ENCODE measurements at regions not wholly inside any gene's neighbourhood (a gene's known extent, or its start where the extent isn't known, plus 50 kb on each side); places are given as distances from the start of the nearest gene placed in this dataset.
"Not testable (repeated sequence)": the region's sequence is repeated elsewhere in the genome, so short reads cannot be mapped to it uniquely, and the experiment has no call there.

GRCh38 chr3:174336784-174337183, 522.4 kb upstream of the NAALADL2 start:
- ATAC-seq (no peak), DNase-seq (no peak)
- intact Hi-C loops (cut with micrococcal nuclease): no loop called here

GRCh38 chr3:174337227-174337626, 521.9 kb upstream of the NAALADL2 start:
- no peak for DNase-seq
- intact Hi-C loops (cut with micrococcal nuclease): no loop called here
- peak; percentile 40 for ATAC-seq

DNA sequence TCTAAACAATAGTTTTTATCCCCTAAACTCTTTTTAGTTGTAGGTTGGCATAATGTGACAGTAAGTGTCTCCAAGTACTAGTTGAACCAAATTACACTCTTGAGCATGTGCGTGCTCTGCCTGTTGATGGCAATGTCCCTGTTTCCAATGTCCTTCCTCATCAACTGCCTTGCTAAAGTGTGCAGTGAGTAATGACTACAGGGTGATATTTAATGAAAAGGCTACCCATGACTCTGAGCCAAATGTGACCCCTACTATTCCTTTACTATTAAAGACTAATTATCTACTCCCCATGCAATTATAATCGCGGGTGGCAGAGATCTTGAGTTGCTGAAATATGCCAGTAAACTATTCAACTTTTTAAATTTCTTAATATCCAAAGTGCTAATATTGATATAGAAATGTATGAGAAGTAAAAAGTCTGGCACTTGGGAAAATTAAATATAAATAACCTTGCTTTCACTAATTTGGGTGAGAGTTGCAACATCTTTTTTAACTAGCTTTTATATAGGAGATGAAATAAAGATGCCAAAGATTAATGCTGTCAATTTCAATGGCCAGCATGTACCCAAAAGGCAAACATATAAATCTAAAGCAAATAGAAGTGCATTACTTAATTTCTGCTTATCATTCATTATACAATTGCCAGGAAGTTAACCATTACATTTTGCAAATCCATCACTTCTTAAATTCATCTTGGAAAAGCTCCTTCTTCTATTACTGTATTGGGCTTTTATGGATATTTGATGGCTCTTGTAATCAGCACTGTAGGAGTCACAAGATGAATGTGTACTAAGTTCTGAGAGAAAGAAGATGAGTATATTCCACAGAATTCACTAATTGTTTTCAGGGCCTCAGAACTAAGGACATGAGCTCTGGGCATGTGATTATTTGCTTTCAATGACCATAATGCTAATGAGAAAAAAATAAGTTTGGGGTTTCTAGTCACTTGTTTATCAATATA, 518.2 kb upstream of the NAALADL2 start:
- intact Hi-C loops (cut with micrococcal nuclease): no loop called here
- ATAC-seq: no peak
- no peak for DNase-seq

GRCh38 chr3:174342171-174342570, 517.0 kb upstream of the NAALADL2 start:
- intact Hi-C loops (cut with micrococcal nuclease): no loop called here

GRCh38 chr3:174342941-174343501, 516.1 kb upstream of the NAALADL2 start:
- no peak for ATAC-seq
- intact Hi-C loops (cut with micrococcal nuclease): no loop called here
- no peak for DNase-seq

More at GRCh38 chr3:174342171-174342570, 517.0 kb upstream of the NAALADL2 start:
- ATAC-seq (no peak), DNase-seq (no peak)

GRCh38 chr3:174346141-174346540, 513.0 kb upstream of the NAALADL2 start:
- ATAC-seq: no peak
- intact Hi-C loops (cut with micrococcal nuclease): no loop called here
- no peak for DNase-seq

GRCh38 chr3:174346571-174346970, 512.6 kb upstream of the NAALADL2 start:
- no peak for ATAC-seq
- intact Hi-C loops (cut with micrococcal nuclease): no loop called here

DNA sequence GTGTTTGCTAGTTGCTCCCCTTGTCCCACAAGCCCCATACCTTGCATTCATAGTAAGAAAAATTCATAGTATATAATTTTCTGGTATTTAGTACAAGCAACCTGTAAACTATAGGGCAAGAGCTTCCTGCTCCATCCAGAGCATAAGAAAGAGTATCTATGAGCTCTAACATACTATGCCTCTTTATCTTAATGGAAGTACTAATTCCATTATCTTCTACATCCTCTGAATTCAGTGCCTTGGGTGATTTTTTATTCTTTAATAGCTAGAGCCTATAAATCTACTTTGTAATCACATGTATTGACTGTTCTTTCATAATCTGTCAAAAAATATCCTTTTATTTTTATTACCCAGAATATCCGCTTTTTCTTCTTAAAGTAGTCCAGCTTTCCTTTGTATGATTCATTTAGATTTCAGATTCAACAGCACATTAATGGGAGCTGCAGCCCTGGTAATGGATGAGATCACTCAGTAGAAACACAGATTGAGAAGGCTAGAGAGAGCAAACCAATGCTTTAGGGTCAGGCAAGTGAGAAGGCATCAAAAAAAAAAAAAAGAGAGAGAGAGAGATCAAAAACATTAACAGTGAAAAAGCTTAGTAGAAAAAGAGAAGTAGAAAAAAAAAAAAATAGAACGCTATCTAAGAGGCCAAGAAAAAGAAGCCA, 511.5 kb upstream of the NAALADL2 start:
- ATAC-seq (no peak), DNase-seq (no peak)
- intact Hi-C loops (cut with micrococcal nuclease): no loop called here

More at GRCh38 chr3:174346571-174346970, 512.6 kb upstream of the NAALADL2 start:
- DNase-seq: no peak

DNA sequence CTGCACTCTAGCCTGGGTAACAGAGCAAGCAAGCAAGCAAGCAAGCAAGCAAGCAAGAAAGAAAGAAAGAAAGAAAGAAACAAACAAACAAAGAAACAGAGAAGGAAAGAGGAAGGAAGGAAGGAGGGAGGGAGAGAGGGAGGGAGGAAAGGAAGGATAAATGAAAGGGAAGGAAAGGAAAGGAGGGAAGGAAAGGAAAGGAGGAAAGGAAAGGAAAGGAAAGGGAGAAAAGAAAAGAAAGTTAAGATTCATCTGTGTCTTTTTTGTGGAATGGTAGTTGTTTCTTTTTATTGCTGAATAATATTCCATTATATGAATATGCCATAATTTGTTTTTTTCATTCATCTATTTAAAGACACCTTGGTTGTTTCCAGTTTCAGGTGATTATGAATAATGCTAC, 506.9 kb upstream of the NAALADL2 start:
- ATAC-seq (no peak), DNase-seq (no peak)
- intact Hi-C loops (cut with micrococcal nuclease): no loop called here

DNA sequence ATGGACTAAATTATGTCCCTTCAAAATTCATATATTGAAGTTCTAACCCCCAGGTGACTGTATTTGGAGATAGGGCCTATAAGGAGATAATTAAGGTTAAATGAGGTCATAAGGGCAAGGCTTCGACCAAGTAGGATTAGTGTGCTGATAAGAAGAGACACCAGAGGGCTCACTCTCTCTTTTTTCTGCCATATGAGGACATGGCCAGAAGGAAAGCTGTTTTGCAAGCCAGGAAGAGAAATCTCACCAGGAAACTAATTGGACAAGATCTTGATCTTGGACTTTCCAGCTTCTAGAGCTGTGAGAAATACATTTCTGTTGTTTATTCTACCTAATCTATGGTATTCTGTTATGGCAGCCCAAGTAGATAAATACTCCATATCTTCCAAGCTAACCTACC, 503.6 kb upstream of the NAALADL2 start:
- ATAC-seq (no peak), DNase-seq (no peak)
- intact Hi-C loops (cut with micrococcal nuclease): no loop called here

DNA sequence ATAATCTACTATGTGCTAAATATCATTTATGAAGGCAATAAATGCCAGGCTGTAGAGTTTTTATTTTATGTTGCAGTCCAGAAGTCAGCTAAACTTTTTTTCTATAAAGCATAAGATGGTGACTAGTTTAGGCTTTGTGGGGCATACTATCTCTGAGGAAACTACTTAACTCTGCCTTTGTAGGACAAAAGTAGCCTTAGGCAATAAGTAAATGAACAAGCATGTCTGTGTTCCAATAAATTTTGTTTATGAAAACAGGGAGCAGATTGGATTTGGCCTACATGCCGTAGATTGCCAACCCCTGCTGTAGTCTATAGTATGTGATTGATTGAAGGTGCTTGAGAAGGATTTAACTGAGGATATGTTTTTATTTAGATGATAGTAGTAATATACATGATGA, 502.5 kb upstream of the NAALADL2 start:
- no peak for DNase-seq
- intact Hi-C loops (cut with micrococcal nuclease): no loop called here
- no peak for ATAC-seq

DNA sequence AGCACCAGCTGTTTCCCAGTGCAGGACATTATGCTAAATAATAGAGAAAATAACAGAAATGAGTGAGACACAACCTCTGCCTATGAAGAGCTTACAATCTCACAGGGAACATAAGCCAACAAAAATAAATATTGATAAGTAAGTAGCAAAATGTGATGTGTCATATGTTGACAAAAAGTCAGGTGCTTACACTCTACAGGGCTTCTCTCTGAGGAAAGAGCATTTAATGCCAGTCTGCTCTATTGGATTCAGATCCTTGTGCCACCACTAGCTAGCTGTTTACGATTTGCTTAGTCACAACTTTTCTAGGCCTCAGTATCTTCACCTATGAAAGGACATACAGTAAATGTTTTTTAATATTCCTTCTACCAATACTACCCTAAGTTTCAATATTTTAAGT, 500.9 kb upstream of the NAALADL2 start:
- no peak for DNase-seq
- ATAC-seq: no peak
- intact Hi-C loops (cut with micrococcal nuclease): no loop called here

DNA sequence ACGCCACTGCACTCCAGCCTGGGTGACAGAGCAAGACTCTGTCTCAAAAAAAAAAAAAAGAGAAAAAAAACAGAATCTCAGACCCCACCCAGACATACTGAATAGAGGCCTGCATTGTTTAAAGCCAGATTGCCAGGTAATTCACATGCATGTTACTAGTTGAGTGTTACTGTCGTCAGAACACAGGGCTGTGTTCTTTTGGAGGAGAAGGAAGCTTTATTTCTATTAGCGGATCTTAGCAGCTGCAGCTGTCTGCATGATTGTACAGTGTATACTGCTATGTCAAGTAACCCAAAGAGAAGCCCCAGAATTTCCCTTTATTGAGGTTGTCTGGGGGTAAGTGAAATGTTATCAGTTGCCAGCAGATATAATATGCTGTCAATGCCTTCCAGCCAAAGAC, 496.6 kb upstream of the NAALADL2 start:
- intact Hi-C loops (cut with micrococcal nuclease): no loop called here
- no peak for DNase-seq

DNA sequence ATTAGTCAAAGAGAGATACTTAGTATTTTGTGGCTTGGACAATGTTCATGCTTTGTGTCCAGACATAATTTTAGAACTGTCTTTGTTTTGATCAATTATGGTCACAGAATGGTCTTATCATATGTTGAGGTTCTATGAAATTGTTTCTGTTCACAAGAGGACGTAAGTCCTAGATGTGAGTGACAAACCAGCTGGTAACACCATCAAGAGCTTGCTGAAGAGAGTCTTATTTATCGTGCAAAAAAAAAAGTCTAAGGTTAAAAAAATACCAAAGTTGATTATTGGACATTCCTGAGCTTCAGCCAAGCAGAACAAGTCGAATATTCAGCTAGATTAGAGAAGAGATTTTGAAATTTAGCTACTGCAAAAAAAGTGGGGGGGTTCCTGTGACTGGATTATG, 495.9 kb upstream of the NAALADL2 start:
- DNase-seq (no peak), ATAC-seq (no peak)
- intact Hi-C loops (cut with micrococcal nuclease): no loop called here

More for the DNA sequence above, 496.6 kb upstream of the NAALADL2 start:
- no peak for ATAC-seq

GRCh38 chr3:174365796-174366195, 493.3 kb upstream of the NAALADL2 start:
- ATAC-seq (no peak), DNase-seq (no peak)
- intact Hi-C loops (cut with micrococcal nuclease): no loop called here

- DNase-seq; intact Hi-C loops (cut with micrococcal nuclease); ATAC-seq: not testable (repeated sequence)
Measured at GRCh38 chr3:174366904-174367303, 492.2 kb upstream of the NAALADL2 start.

GRCh38 chr3:174376346-174376745, 482.8 kb upstream of the NAALADL2 start:
- intact Hi-C loops (cut with micrococcal nuclease): no loop called here

DNA sequence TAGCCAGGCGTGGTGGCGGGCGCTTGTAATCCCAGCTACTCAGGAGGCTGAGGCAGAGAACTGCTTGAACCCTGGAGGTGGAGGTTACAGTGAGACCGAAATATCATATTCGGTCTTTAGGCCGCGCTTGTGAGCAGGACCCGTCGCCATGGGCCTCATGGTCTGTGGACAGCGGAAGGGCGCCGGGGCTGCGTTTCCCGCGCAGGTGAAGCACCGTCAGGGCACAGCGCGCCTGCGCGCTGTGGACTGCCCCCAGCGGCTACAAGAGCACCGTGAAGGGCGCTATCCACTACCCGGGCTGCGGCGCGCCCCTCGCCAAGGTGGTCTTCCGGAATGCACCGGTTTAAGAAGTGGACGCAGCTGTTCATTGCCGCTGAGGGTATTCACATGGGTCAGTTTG, 482.0 kb upstream of the NAALADL2 start:
- intact Hi-C loops (cut with micrococcal nuclease): no loop called here
- ATAC-seq: no peak
- DNase-seq: peak; percentile 15

More at GRCh38 chr3:174376346-174376745, 482.8 kb upstream of the NAALADL2 start:
- ATAC-seq (no peak), DNase-seq (no peak)

GRCh38 chr3:174377684-174378083, 481.4 kb upstream of the NAALADL2 start:
- DNase-seq: peak; percentile 10
- intact Hi-C loops (cut with micrococcal nuclease): no loop called here
- no peak for ATAC-seq

- intact Hi-C loops (cut with micrococcal nuclease): no loop called here
- ATAC-seq (no peak), DNase-seq (no peak)
Measured at GRCh38 chr3:174382878-174383277, 476.3 kb upstream of the NAALADL2 start.
